Left colon (tissue), 2 donors: ENCODE measurements at regions not wholly inside any gene's neighbourhood (a gene's known extent, or its start where the extent isn't known, plus 50 kb on each side); places are given as distances from the start of the nearest gene placed in this dataset.

Experiments
- ATAC-seq: fragments of 200-7000 bp; cut with Tn5 transposase; one replicate; pipeline ENCODE4 v1.9.1; 2020; ENCODE audit warnings: mild to moderate bottlenecking, moderate library complexity
- DNase-seq, 2 donors: peaks; one replicate each; pipeline ENCODE4 v3.0.0-alpha.2; 2020
- intact Hi-C, 2 donors: fragments of 100-400 bp; cut with DNase I in 1 of 2; cut with micrococcal nuclease in 1 of 2; formaldehyde crosslinking; loops; one replicate each; pipeline versions ENCODE4 v1.11.2 to v1.14.0; 2022; cut with DNase I, micrococcal nuclease
- donor health status: DM: no; HTN: no; CAD: no.
- donor health status: DM: yes; HTN: yes; CAD: no.

GRCh38 chr5:104429911-104430310, 867.3 kb upstream of the NUDT12 start:
- ATAC-seq (no peak), DNase-seq (no peak)
- intact Hi-C loops: no loop called here

GRCh38 chr5:104421431-104421830, 858.8 kb upstream of the NUDT12 start:
- ATAC-seq (no peak), DNase-seq (no peak)
- intact Hi-C loops: no loop called here

GRCh38 chr5:104418056-104418455, 855.5 kb upstream of the NUDT12 start:
- no peak for DNase-seq
- intact Hi-C loops: no loop called here

GRCh38 chr5:104412649-104413240, 850.2 kb upstream of the NUDT12 start:
- DNase-seq (peak in 1 of 2 donors; percentile 5), ATAC-seq (peak; percentile 56)
- intact Hi-C loops: no loop called here

More at GRCh38 chr5:104418056-104418455, 855.5 kb upstream of the NUDT12 start:
- no peak for ATAC-seq

- intact Hi-C loops: no loop called here
- ATAC-seq (no peak), DNase-seq (no peak)
Measured at GRCh38 chr5:104400941-104401340, 838.4 kb upstream of the NUDT12 start.

GRCh38 chr5:104385906-104386305, 823.3 kb upstream of the NUDT12 start:
- intact Hi-C loops: no loop called here
- DNase-seq: no peak
- ATAC-seq: no peak

GRCh38 chr5:104375345-104375744, 812.8 kb upstream of the NUDT12 start:
- ATAC-seq (no peak), DNase-seq (no peak)
- intact Hi-C loops: no loop called here

GRCh38 chr5:104372796-104373195, 810.2 kb upstream of the NUDT12 start:
- ATAC-seq (no peak), DNase-seq (no peak)
- intact Hi-C loops: no loop called here

- intact Hi-C loops: no loop called here
- DNase-seq: no peak
- ATAC-seq: no peak
Measured at GRCh38 chr5:104372376-104372775, 809.8 kb upstream of the NUDT12 start.

- ATAC-seq (no peak), DNase-seq (no peak)
- intact Hi-C loops: no loop called here
Measured at GRCh38 chr5:104370523-104370922, 807.9 kb upstream of the NUDT12 start.

GRCh38 chr5:104367978-104368377, 805.4 kb upstream of the NUDT12 start:
- ATAC-seq (no peak), DNase-seq (no peak)
- intact Hi-C loops: no loop called here

- no peak for ATAC-seq
- intact Hi-C loops: no loop called here
- DNase-seq: no peak
Measured at GRCh38 chr5:104363567-104363966, 801.0 kb upstream of the NUDT12 start.

- intact Hi-C loops: no loop called here
- DNase-seq (no peak), ATAC-seq (no peak)
Measured at GRCh38 chr5:104361932-104362331, 799.3 kb upstream of the NUDT12 start.

- intact Hi-C loops: no loop called here
- DNase-seq: no peak
- no peak for ATAC-seq
Measured at GRCh38 chr5:104355350-104355749, 792.8 kb upstream of the NUDT12 start.

- DNase-seq (no peak), ATAC-seq (no peak)
- intact Hi-C loops: no loop called here
Measured at GRCh38 chr5:104353371-104353770, 790.8 kb upstream of the NUDT12 start.

GRCh38 chr5:104352954-104353353, 790.4 kb upstream of the NUDT12 start:
- DNase-seq (no peak), ATAC-seq (no peak)
- intact Hi-C loops: no loop called here

- intact Hi-C loops: no loop called here
- ATAC-seq: no peak
- no peak for DNase-seq
Measured at GRCh38 chr5:104347119-104347708, 784.6 kb upstream of the NUDT12 start.

GRCh38 chr5:104345222-104346016, 782.8 kb upstream of the NUDT12 start:
- ATAC-seq (no peak), DNase-seq (no peak)
- intact Hi-C loops: no loop called here

- intact Hi-C loops: no loop called here
- ATAC-seq: no peak
Measured at GRCh38 chr5:104344809-104345208, 782.2 kb upstream of the NUDT12 start.

GRCh38 chr5:104327801-104328200, 765.2 kb upstream of the NUDT12 start:
- no peak for ATAC-seq
- no peak for DNase-seq
- intact Hi-C loops: no loop called here

More at GRCh38 chr5:104344809-104345208, 782.2 kb upstream of the NUDT12 start:
- no peak for DNase-seq
